BE2C (cell line): ENCODE measurements at regions not wholly inside any gene's neighbourhood (a gene's known extent, or its start where the extent isn't known, plus 50 kb on each side); places are given as distances from the start of the nearest gene placed in this dataset.

Experiments
- DNase-seq: peaks from one replicate; pipeline ENCODE4 v3.0.0-alpha.2; 2020
- H3K27me3 ChIP-seq: fragments of 250-450 bp; sonication (Bioruptor Pico); 2 replicates; pipeline ENCODE4 v1.5.1; 2020; ENCODE audit warnings: mild to moderate bottlenecking
- H3K36me3 ChIP-seq: fragments of 250-450 bp; sonication (Bioruptor Pico); 2 replicates; pipeline ENCODE4 v1.5.1; 2020; ENCODE audit warnings: mild to moderate bottlenecking
- H3K4me1 ChIP-seq: fragments of 250-450 bp; sonication (Bioruptor Pico); 2 replicates; pipeline ENCODE4 v1.5.1; 2020
- H3K4me3 ChIP-seq: 2 replicates; pipeline ENCODE4 v1.5.1; 2011; ENCODE audit warnings: low read depth, low read length
- H3K9me3 ChIP-seq: fragments of 250-450 bp; sonication (Bioruptor Pico); 2 replicates; pipeline ENCODE4 v1.5.1; 2020
- TF ChIP-seq, protein P1 (sequence below): IDR thresholded peaks from 2 replicates; pipeline ENCODE4 v1.5.1; 2012; ENCODE audit warnings: mild to moderate bottlenecking, low read depth, low read length

GRCh38 chr13:39283072-39283471 lies 244.8 kb downstream of the NHLRC3 start:
- TF ChIP-seq, protein P1, sequence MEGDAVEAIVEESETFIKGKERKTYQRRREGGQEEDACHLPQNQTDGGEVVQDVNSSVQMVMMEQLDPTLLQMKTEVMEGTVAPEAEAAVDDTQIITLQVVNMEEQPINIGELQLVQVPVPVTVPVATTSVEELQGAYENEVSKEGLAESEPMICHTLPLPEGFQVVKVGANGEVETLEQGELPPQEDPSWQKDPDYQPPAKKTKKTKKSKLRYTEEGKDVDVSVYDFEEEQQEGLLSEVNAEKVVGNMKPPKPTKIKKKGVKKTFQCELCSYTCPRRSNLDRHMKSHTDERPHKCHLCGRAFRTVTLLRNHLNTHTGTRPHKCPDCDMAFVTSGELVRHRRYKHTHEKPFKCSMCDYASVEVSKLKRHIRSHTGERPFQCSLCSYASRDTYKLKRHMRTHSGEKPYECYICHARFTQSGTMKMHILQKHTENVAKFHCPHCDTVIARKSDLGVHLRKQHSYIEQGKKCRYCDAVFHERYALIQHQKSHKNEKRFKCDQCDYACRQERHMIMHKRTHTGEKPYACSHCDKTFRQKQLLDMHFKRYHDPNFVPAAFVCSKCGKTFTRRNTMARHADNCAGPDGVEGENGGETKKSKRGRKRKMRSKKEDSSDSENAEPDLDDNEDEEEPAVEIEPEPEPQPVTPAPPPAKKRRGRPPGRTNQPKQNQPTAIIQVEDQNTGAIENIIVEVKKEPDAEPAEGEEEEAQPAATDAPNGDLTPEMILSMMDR, result no peak
- no peaks in the 10 kb centered on the region; the same call in 1 of the 2 replicates for H3K27me3 ChIP-seq
- no peaks in the 10 kb centered on the region for H3K4me1 ChIP-seq

GRCh38 chr13:39284801-39285388 lies 246.6 kb downstream of the NHLRC3 start:
- no peak overlapping the region for H3K4me3 ChIP-seq
- H3K4me1 ChIP-seq, result no peaks in the 10 kb centered on the region
- DNase-seq, result no peak
- TF ChIP-seq, protein P1, result no peak
- H3K27me3 ChIP-seq, result no peaks in the 10 kb centered on the region; the same call in 1 of the 2 replicates
- H3K36me3 ChIP-seq, result no peaks in the 10 kb centered on the region
- no peaks in the 10 kb centered on the region for H3K9me3 ChIP-seq

More at GRCh38 chr13:39283072-39283471, 244.8 kb downstream of the NHLRC3 start:
- Histone ChIP-seq H3K36me3 (no peaks in the 10 kb centered on the region), H3K4me3 (no peak overlapping the region), H3K9me3 (no peaks in the 10 kb centered on the region)
- DNase-seq, result no peak
